Osteocyte (in vitro differentiated cells): ENCODE measurements at regions not wholly inside any gene's neighbourhood (a gene's known extent, or its start where the extent isn't known, plus 50 kb on each side); places are given as distances from the start of the nearest gene placed in this dataset.
"Not testable (repeated sequence)": the region's sequence is repeated elsewhere in the genome, so short reads cannot be mapped to it uniquely, and the experiment has no call there.

Source experiments
- DNase-seq: peaks from one replicate; pipeline ENCODE4 v3.0.0; 2021; ENCODE audit warnings: mixed read lengths; ENCODE audit not compliant: unreplicated experiment; ENCODE audit errors: extremely low spot score
- H3K27ac Mint-ChIP-seq: one replicate; pipeline ENCODE4 v1.8.0; 2021; ENCODE audit warnings: mild to moderate bottlenecking, mixed read lengths; ENCODE audit not compliant: unreplicated experiment
- H3K27me3 Mint-ChIP-seq: one replicate; pipeline ENCODE4 v1.8.0; 2021; ENCODE audit warnings: mixed read lengths; ENCODE audit not compliant: unreplicated experiment
- H3K36me3 Mint-ChIP-seq: one replicate; pipeline ENCODE4 v1.8.0; 2021; ENCODE audit warnings: mixed read lengths; ENCODE audit not compliant: unreplicated experiment
- H3K4me1 Mint-ChIP-seq: one replicate; pipeline ENCODE4 v1.8.0; 2021; ENCODE audit warnings: mixed read lengths; ENCODE audit not compliant: unreplicated experiment
- H3K4me3 Mint-ChIP-seq: one replicate; pipeline ENCODE4 v1.8.0; 2021; ENCODE audit warnings: mild to moderate bottlenecking, moderate library complexity, mixed read lengths; ENCODE audit not compliant: unreplicated experiment
- H3K9me3 Mint-ChIP-seq: one replicate; pipeline ENCODE4 v1.8.0; 2021; ENCODE audit warnings: mixed read lengths; ENCODE audit not compliant: unreplicated experiment
- TF ChIP-seq, protein P1 (sequence below): fragments of 200-600 bp; sonication (generic); IDR thresholded peaks from 2 replicates; pipeline ENCODE4 v1.5.0; 2021; ENCODE audit warnings: antibody characterized with exemption, mild to moderate bottlenecking, moderate library complexity

DNA sequence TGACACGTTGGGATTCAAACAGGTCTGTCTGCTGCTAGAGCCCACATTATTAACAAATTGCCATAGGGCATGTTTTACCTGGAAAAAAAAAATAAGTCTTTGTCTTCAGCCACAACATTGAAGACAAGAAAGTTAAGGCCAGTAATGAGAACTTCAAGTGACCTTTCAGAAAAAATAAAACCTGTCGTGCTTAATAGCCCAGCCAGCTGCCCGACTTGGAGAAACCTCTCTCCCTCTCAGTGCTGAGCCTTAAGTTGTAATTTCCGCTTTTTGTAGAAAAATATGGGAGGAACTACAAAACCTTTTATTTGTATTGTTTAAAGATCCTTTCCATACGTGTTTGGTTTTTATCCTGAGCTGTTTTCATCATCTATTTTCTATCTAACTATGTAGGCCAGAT is 454.3 kb upstream of the SLITRK6 start:
- H3K4me1 Mint-ChIP-seq, H3K9me3 Mint-ChIP-seq, DNase-seq, H3K27ac Mint-ChIP-seq, H3K27me3 Mint-ChIP-seq, H3K36me3 Mint-ChIP-seq, H3K4me3 Mint-ChIP-seq: not testable (repeated sequence)

DNA sequence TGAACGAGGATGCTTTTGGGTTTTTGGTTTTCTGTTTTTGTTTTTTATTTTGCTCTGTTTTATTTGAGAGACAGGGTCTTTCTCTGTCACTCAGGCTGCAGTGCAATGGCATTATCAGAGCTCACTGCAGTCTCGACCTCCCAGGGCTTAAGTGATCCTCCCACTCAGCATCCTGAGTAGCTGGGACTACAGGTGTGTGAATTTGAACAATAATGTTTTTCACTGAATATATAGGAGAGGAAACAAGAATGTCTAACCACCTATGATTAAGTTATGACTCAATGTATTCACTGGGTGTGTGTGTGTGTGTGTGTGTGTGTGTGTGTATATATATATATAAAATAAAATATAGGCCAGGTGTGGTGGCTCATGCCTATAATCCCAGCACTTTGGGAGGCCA is 456.6 kb upstream of the SLITRK6 start:
- not testable (repeated sequence) for H3K36me3 Mint-ChIP-seq, H3K4me3 Mint-ChIP-seq, H3K9me3 Mint-ChIP-seq, H3K27me3 Mint-ChIP-seq, H3K27ac Mint-ChIP-seq, H3K4me1 Mint-ChIP-seq, DNase-seq

DNA sequence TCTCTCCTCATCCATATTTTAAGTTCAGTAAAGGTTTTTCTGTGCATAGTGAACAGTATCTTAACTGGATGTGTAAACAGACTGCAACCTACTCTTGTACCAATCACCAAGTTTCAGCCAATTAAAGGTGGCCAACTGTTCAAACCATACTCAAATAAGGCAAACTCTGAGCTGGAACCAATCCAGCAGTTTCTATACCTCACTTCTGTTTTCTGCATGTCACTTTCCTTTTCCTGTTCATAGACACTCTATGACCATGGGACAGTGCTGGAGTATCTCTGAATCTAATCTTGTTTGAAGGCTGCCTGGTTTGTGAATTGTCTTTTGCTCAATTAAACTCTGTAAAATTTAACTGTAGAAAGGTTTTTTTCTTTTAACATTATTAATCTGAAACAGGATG is 470.3 kb upstream of the SLITRK6 start:
- TF ChIP-seq, protein P1, sequence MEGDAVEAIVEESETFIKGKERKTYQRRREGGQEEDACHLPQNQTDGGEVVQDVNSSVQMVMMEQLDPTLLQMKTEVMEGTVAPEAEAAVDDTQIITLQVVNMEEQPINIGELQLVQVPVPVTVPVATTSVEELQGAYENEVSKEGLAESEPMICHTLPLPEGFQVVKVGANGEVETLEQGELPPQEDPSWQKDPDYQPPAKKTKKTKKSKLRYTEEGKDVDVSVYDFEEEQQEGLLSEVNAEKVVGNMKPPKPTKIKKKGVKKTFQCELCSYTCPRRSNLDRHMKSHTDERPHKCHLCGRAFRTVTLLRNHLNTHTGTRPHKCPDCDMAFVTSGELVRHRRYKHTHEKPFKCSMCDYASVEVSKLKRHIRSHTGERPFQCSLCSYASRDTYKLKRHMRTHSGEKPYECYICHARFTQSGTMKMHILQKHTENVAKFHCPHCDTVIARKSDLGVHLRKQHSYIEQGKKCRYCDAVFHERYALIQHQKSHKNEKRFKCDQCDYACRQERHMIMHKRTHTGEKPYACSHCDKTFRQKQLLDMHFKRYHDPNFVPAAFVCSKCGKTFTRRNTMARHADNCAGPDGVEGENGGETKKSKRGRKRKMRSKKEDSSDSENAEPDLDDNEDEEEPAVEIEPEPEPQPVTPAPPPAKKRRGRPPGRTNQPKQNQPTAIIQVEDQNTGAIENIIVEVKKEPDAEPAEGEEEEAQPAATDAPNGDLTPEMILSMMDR, result no peak
- H3K4me3 Mint-ChIP-seq, result no peak overlapping the region
- H3K27me3 Mint-ChIP-seq, result no peaks in the 10 kb centered on the region
- H3K36me3 Mint-ChIP-seq, result no peaks in the 10 kb centered on the region
- no peaks in the 10 kb centered on the region for H3K4me1 Mint-ChIP-seq
- H3K27ac Mint-ChIP-seq, result no peak overlapping the region
- no peak for DNase-seq
- no peaks in the 10 kb centered on the region for H3K9me3 Mint-ChIP-seq

GRCh38 chr13:86282442-86282841 is 483.2 kb upstream of the SLITRK6 start:
- no peaks in the 10 kb centered on the region for H3K36me3 Mint-ChIP-seq
- no peak overlapping the region for H3K27ac Mint-ChIP-seq
- H3K4me3 Mint-ChIP-seq, result no peak overlapping the region
- no peaks in the 10 kb centered on the region for H3K4me1 Mint-ChIP-seq
- peaks cover 2% of the 10 kb centered on the region for H3K27me3 Mint-ChIP-seq
- TF ChIP-seq, protein P1, result no peak
- DNase-seq, result no peak
- H3K9me3 Mint-ChIP-seq, result peaks cover 1% of the 10 kb centered on the region

GRCh38 chr13:86283031-86283430 is 483.8 kb upstream of the SLITRK6 start:
- no peak overlapping the region for H3K4me3 Mint-ChIP-seq
- no peak overlapping the region for H3K27ac Mint-ChIP-seq

GRCh38 chr13:86298725-86299124 is 499.5 kb upstream of the SLITRK6 start:
- H3K36me3 Mint-ChIP-seq, result no peaks in the 10 kb centered on the region
- no peaks in the 10 kb centered on the region for H3K9me3 Mint-ChIP-seq
- H3K27me3 Mint-ChIP-seq, result peaks cover 14% of the 10 kb centered on the region
- no peaks in the 10 kb centered on the region for H3K4me1 Mint-ChIP-seq
- DNase-seq, result no peak
- no peak overlapping the region for H3K4me3 Mint-ChIP-seq
- TF ChIP-seq, protein P1, result no peak
- H3K27ac Mint-ChIP-seq, result no peak overlapping the region

More at GRCh38 chr13:86283031-86283430, 483.8 kb upstream of the SLITRK6 start:
- Mint-ChIP-seq H3K27me3 (peaks cover 2% of the 10 kb centered on the region), H3K4me1 (no peaks in the 10 kb centered on the region), H3K36me3 (no peaks in the 10 kb centered on the region), H3K9me3 (no peaks in the 10 kb centered on the region)
- TF ChIP-seq, protein P1, result no peak
- DNase-seq, result no peak
